Tibial nerve (tissue), 3 donors: ENCODE measurements at regions not wholly inside any gene's neighbourhood (a gene's known extent, or its start where the extent isn't known, plus 50 kb on each side); places are given as distances from the start of the nearest gene placed in this dataset.
"Not testable (repeated sequence)": the region's sequence is repeated elsewhere in the genome, so short reads cannot be mapped to it uniquely, and the experiment has no call there.

Experiments used
- POLR2A ChIP-seq, 2 donors: fragments of 450-650 bp; IDR thresholded peaks; one replicate each; pipeline ENCODE4 v1.6.1; 2017; ENCODE audit warnings: antibody characterized with exemption in 2 of 2, mild to moderate bottlenecking in 2 of 2, moderate library complexity in 2 of 2
- TF ChIP-seq, protein P1 (sequence below), 5 experiments: fragments of 200-600 bp in 3 of 5; fragments of 450-650 bp in 2 of 5; sonication (generic) in 3 of 5; IDR thresholded peaks; one replicate each; pipeline ENCODE4 v1.5.1; 2016 to 2019; ENCODE audit warnings: antibody characterized with exemption in 5 of 5, mild to moderate bottlenecking in 3 of 5, moderate library complexity in 2 of 5

DNA sequence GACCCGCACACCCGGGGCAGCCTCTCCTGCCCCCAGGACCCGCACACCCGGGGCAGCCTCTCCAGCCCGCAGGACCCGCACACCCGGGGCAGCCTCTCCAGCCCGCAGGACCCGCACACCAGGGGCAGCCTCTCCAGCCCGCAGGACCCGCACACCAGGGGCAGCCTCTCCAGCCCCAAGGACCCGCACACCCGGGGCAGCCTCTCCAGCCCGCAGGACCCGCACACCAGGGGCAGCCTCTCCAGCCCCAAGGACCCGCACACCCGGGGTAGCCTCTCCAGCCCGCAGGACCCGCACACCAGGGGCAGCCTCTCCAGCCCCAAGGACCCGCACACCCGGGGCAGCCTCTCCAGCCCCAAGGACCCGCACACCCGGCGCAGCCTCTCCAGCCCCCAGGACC is 108.5 kb downstream of the PDGFA start:
- not testable (repeated sequence) for TF ChIP-seq POLR2A (IDR thresholded peaks at IDR 0.05)
- TF ChIP-seq, protein P1, sequence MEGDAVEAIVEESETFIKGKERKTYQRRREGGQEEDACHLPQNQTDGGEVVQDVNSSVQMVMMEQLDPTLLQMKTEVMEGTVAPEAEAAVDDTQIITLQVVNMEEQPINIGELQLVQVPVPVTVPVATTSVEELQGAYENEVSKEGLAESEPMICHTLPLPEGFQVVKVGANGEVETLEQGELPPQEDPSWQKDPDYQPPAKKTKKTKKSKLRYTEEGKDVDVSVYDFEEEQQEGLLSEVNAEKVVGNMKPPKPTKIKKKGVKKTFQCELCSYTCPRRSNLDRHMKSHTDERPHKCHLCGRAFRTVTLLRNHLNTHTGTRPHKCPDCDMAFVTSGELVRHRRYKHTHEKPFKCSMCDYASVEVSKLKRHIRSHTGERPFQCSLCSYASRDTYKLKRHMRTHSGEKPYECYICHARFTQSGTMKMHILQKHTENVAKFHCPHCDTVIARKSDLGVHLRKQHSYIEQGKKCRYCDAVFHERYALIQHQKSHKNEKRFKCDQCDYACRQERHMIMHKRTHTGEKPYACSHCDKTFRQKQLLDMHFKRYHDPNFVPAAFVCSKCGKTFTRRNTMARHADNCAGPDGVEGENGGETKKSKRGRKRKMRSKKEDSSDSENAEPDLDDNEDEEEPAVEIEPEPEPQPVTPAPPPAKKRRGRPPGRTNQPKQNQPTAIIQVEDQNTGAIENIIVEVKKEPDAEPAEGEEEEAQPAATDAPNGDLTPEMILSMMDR (IDR thresholded peaks at IDR 0.05), result not testable (repeated sequence)
